ENCODE measurements at regions not wholly inside any gene's neighbourhood (a gene's known extent, or its start where the extent isn't known, plus 50 kb on each side); places are given as distances from the start of the nearest gene placed in this dataset.

- TF ChIP-seq CTCF (IDR thresholded peaks at IDR 0.05): no peak
- no peak for TF ChIP-seq ZFX (IDR thresholded peaks at IDR 0.05; ENCODE audit: borderline replicate concordance)
Measured at GRCh38 chr22:49717322-49717919, 110.3 kb downstream of the BRD1 start.
